ENCODE measurements at regions not wholly inside any gene's neighbourhood (a gene's known extent, or its start where the extent isn't known, plus 50 kb on each side); places are given as distances from the start of the nearest gene placed in this dataset.

DNA sequence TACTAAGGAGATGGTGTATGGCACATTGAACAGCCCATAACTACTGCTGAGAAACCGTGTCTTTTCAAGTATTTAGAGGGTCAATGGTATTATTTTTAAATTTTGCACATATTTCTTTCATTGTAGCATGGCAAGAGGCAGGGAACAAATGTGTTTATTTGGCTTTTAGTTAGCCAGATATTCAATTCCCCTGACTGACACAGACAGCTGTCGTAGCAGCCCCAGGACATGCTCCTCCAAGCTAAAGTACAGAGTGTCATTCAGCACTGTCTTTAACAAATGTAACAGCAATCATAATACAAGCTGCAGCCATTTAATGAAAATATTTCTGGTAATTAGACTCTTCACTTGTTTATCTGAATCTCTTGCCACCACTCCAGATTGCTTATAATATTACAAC lies 687.1 kb downstream of the KLHL13 start:
- no peak overlapping the region for H3K27ac ChIP-seq (ENCODE audit: extremely low read length, insufficient read depth, low read length)
- no peak for TF ChIP-seq NCOA2 (CRISPR knock-in tag; IDR thresholded peaks at IDR 0.05)
- no peak for TF ChIP-seq ZSCAN12 (CRISPR knock-in tag; IDR thresholded peaks at IDR 0.05)
- TF ChIP-seq GPN1 (CRISPR knock-in tag; IDR thresholded peaks at IDR 0.05; ENCODE audit: borderline replicate concordance) = no peak
- TF ChIP-seq, protein P1, sequence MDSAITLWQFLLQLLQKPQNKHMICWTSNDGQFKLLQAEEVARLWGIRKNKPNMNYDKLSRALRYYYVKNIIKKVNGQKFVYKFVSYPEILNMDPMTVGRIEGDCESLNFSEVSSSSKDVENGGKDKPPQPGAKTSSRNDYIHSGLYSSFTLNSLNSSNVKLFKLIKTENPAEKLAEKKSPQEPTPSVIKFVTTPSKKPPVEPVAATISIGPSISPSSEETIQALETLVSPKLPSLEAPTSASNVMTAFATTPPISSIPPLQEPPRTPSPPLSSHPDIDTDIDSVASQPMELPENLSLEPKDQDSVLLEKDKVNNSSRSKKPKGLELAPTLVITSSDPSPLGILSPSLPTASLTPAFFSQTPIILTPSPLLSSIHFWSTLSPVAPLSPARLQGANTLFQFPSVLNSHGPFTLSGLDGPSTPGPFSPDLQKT (CRISPR knock-in tag; IDR thresholded peaks at IDR 0.05; ENCODE audit: borderline replicate concordance) = no peak
- TF ChIP-seq, protein P2, sequence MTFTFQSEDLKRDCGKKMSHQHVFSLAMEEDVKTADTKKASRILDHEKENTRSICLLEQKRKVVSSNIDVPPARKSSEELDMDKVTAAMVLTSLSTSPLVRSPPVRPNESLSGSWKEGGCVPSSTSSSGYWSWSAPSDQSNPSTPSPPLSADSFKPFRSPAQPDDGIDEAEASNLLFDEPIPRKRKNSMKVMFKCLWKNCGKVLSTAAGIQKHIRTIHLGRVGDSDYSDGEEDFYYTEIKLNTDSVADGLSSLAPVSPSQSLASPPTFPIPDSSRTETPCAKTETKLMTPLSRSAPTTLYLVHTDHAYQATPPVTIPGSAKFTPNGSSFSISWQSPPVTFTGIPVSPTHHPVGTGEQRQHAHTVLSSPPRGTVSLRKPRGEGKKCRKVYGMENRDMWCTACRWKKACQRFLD (CRISPR knock-in tag; IDR thresholded peaks at IDR 0.05; ENCODE audit: borderline replicate concordance) = no peak
- no peak for TF ChIP-seq SMARCE1 (IDR thresholded peaks at IDR 0.05; ENCODE audit: borderline replicate concordance)
- no peak for TF ChIP-seq ZBTB42 (CRISPR knock-in tag; IDR thresholded peaks at IDR 0.05)
- H3K9ac ChIP-seq (ENCODE audit: insufficient read depth, low read depth, low read length) = no peak overlapping the region
- ChIA-PET CTCF (ENCODE audit: low intra/inter-chr PET ratio, low total read pairs) (no interaction called here), POLR2A (no interaction called here)
- intact Hi-C loops (cut with micrococcal nuclease; ENCODE audit: unreplicated experiment) (no loop called here), in situ Hi-C loops (cut with HindIII; ENCODE audit: extremely low pct_ligation_motif_present, low pct_unique_long_range_greater_than_20kb) (no loop called here)
- H3K4me3 ChIP-seq (replicated peaks in 1 of 3; ENCODE audit: insufficient read depth in 1 of 3, low read depth in 2 of 3, low read length in 3 of 3) = no peak overlapping the region
- H3K79me2 ChIP-seq (ENCODE audit: insufficient read depth, low read length) = no peaks in the 10 kb centered on the region
- DNase-seq (ENCODE audit: low spot score) (no peak), FAIRE-seq (no peak), ATAC-seq (no peak)
- H3K36me3 ChIP-seq (replicated peaks in 1 of 2; ENCODE audit: control insufficient read depth in 1 of 2, insufficient read depth in 2 of 2, low read length in 2 of 2) = no peaks in the 10 kb centered on the region
- no peak overlapping the region for H3K4me2 ChIP-seq (ENCODE audit: low read depth, low read length)
- no peaks in the 10 kb centered on the region for H3K27me3 ChIP-seq (ENCODE audit: control insufficient read depth in 1 of 2, insufficient read depth in 2 of 2, low read length in 2 of 2)
- no peaks in the 10 kb centered on the region for H3K4me1 ChIP-seq (ENCODE audit: insufficient read depth, low read length)
- H3K9me3 ChIP-seq (ENCODE audit: low read length) = no peaks in the 10 kb centered on the region
- 0% methylated on average over 1 of the region's 2 CpGs for WGBS (ENCODE audit: low lambda C conversion rate)
- BruUV-seq (replicated peaks) = no TSS peak
- H4K20me1 ChIP-seq (ENCODE audit: insufficient read depth, low read length) = no peaks in the 10 kb centered on the region
- H2AFZ ChIP-seq (ENCODE audit: low read length) = no peak overlapping the region

Measured in HepG2 (cell line).